ENCODE measurements at regions not wholly inside any gene's neighbourhood (a gene's known extent, or its start where the extent isn't known, plus 50 kb on each side); places are given as distances from the start of the nearest gene placed in this dataset.

- TF ChIP-seq CTCF (IDR thresholded peaks at IDR 0.05) (no peak), REST (IDR thresholded peaks at IDR 0.05; ENCODE audit: insufficient read depth in 1 of 2, low read depth in 2 of 2, low read length in 1 of 2) (no peak), POLR2AphosphoS5 (IDR thresholded peaks at IDR 0.05; ENCODE audit: low read depth, low read length) (no peak), SIN3A (IDR thresholded peaks at IDR 0.05; ENCODE audit: borderline replicate concordance, insufficient read depth, low read depth, low read length) (no peak)
Measured at GRCh38 chr4:111991163-111991562, 154.1 kb upstream of the FAM241A start.
